ENCODE measurements at regions not wholly inside any gene's neighbourhood (a gene's known extent, or its start where the extent isn't known, plus 50 kb on each side); places are given as distances from the start of the nearest gene placed in this dataset.

DNA sequence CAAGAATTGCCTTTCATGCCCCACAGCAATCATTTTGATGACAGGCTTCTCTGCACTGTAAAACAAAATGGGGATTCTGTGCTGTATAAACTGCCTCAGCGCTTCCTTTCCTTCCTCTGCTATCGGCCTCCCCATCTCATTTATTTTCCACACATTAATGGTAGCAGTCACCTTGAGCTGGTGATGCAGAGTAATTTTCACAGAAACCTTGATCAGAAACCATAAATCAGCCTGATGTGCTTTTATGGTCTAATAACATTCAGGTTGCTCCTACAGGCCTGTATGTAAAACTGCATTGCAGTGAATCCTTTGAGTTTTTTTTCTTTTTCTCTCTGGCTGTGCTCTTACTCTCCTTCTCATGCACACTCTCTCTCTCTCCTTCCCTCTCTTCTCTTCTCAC is 578.4 kb upstream of the STXBP6 start:
- in situ Hi-C loops (cut with HindIII; ENCODE audit: low pct_ligation_motif_present, low sequenced_read_pairs), result no loop called here
- H3K4me3 ChIP-seq (ENCODE audit: low read depth, low read length), result no peak overlapping the region
- TF ChIP-seq, protein P1, sequence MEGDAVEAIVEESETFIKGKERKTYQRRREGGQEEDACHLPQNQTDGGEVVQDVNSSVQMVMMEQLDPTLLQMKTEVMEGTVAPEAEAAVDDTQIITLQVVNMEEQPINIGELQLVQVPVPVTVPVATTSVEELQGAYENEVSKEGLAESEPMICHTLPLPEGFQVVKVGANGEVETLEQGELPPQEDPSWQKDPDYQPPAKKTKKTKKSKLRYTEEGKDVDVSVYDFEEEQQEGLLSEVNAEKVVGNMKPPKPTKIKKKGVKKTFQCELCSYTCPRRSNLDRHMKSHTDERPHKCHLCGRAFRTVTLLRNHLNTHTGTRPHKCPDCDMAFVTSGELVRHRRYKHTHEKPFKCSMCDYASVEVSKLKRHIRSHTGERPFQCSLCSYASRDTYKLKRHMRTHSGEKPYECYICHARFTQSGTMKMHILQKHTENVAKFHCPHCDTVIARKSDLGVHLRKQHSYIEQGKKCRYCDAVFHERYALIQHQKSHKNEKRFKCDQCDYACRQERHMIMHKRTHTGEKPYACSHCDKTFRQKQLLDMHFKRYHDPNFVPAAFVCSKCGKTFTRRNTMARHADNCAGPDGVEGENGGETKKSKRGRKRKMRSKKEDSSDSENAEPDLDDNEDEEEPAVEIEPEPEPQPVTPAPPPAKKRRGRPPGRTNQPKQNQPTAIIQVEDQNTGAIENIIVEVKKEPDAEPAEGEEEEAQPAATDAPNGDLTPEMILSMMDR (IDR thresholded peaks at IDR 0.05; ENCODE audit: low read depth, low read length, missing control alignments), result no peak
- DNase-seq, result no peak
- no peaks in the 10 kb centered on the region for H3K36me3 ChIP-seq (replicated peaks)
- H3K27me3 ChIP-seq (replicated peaks), result no peaks in the 10 kb centered on the region
- no peak overlapping the region for H3K27ac ChIP-seq

DNA sequence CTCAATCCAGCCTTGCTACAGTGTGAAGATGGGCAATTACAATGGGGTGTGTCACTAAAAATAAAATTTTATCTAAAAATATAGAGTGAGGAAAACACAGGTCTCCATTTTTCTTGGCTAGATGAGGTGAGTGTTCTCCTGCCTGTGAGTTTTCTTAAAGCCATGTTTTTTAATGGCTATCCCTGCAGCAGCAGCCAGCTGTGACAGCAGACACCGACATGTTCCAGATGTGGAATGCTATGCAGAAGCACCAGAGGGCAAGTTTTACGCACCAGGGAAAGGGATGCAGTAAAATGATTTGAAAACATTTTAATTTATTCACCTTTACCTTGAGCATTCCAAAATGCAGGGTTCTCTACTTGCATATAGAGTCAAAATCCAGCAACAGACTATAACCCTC is 577.0 kb upstream of the STXBP6 start:
- DNase-seq, result no peak
- TF ChIP-seq, protein P1 (IDR thresholded peaks at IDR 0.05; ENCODE audit: low read depth, low read length, missing control alignments), result no peak
- H3K4me3 ChIP-seq (ENCODE audit: low read depth, low read length), result no peak overlapping the region
- no peaks in the 10 kb centered on the region for H3K27me3 ChIP-seq (replicated peaks)
- in situ Hi-C loops (cut with HindIII; ENCODE audit: low pct_ligation_motif_present, low sequenced_read_pairs), result no loop called here
- H3K27ac ChIP-seq, result no peak overlapping the region
- H3K36me3 ChIP-seq (replicated peaks), result no peaks in the 10 kb centered on the region

DNA sequence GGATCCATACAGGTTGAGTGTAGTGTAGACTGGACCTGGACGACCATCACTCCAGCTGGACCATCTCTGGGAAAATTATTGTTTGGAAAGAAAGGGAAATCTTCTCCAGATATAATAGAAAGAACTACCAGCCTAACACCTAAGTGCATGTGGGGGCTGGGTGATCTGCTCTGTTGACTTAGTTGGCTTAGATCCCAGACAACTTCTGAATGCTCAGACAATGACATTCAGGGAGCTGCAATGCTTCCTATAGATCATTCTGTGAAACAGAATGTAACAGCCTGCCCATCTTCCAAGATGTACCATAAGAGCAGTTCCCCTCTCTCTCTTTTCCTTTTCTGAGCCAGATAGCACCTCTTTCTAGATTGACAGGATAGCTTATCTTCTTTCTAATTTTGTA is 572.8 kb upstream of the STXBP6 start:
- TF ChIP-seq, protein P1 (IDR thresholded peaks at IDR 0.05; ENCODE audit: low read depth, low read length, missing control alignments), result no peak
- in situ Hi-C loops (cut with HindIII; ENCODE audit: low pct_ligation_motif_present, low sequenced_read_pairs), result no loop called here
- H3K36me3 ChIP-seq (replicated peaks), result no peaks in the 10 kb centered on the region

GRCh38 chr14:25620515-25620914 is 570.6 kb upstream of the STXBP6 start:
- in situ Hi-C loops (cut with HindIII; ENCODE audit: low pct_ligation_motif_present, low sequenced_read_pairs), result no loop called here
- TF ChIP-seq, protein P1 (IDR thresholded peaks at IDR 0.05; ENCODE audit: low read depth, low read length, missing control alignments), result no peak
- Histone ChIP-seq H3K4me3 (ENCODE audit: low read depth, low read length) (no peak overlapping the region), H3K36me3 (replicated peaks) (no peaks in the 10 kb centered on the region), H3K27ac (no peak overlapping the region), H3K27me3 (replicated peaks) (no peaks in the 10 kb centered on the region)
- DNase-seq, result no peak

More for the DNA sequence above, 572.8 kb upstream of the STXBP6 start:
- no peaks in the 10 kb centered on the region for H3K27me3 ChIP-seq (replicated peaks)
- no peak for DNase-seq
- no peak overlapping the region for H3K27ac ChIP-seq
- H3K4me3 ChIP-seq (ENCODE audit: low read depth, low read length), result no peak overlapping the region

- no peaks in the 10 kb centered on the region for H3K36me3 ChIP-seq (replicated peaks)
- H3K4me3 ChIP-seq (ENCODE audit: low read depth, low read length), result no peak overlapping the region
- in situ Hi-C loops (cut with HindIII; ENCODE audit: low pct_ligation_motif_present, low sequenced_read_pairs), result no loop called here
- DNase-seq, result no peak
- TF ChIP-seq, protein P1 (IDR thresholded peaks at IDR 0.05; ENCODE audit: low read depth, low read length, missing control alignments), result no peak
- no peak overlapping the region for H3K27ac ChIP-seq
- H3K27me3 ChIP-seq (replicated peaks), result no peaks in the 10 kb centered on the region
Observed at GRCh38 chr14:25615174-25615573, 565.2 kb upstream of the STXBP6 start.

- no peak overlapping the region for H3K27ac ChIP-seq
- no peak for DNase-seq
- H3K36me3 ChIP-seq (replicated peaks), result no peaks in the 10 kb centered on the region
- TF ChIP-seq, protein P1 (IDR thresholded peaks at IDR 0.05; ENCODE audit: low read depth, low read length, missing control alignments), result no peak
- no peak overlapping the region for H3K4me3 ChIP-seq (ENCODE audit: low read depth, low read length)
- H3K27me3 ChIP-seq (replicated peaks), result no peaks in the 10 kb centered on the region
- in situ Hi-C loops (cut with HindIII; ENCODE audit: low pct_ligation_motif_present, low sequenced_read_pairs), result no loop called here
Observed at GRCh38 chr14:25607192-25607591, 557.2 kb upstream of the STXBP6 start.

Measured in brain microvascular endothelial cell (primary cell).